GM21526 (cell line): ENCODE measurements at regions not wholly inside any gene's neighbourhood (a gene's known extent, or its start where the extent isn't known, plus 50 kb on each side); places are given as distances from the start of the nearest gene placed in this dataset.
"Not testable (repeated sequence)": the region's sequence is repeated elsewhere in the genome, so short reads cannot be mapped to it uniquely, and the experiment has no call there.

Experiments
- ATAC-seq: cut with Tn5 transposase; IDR thresholded peaks from one replicate; pipeline ENCODE4 v1.9.1; 2021; ENCODE audit warnings: moderate library complexity; ENCODE audit not compliant: unreplicated experiment, low FRiP score

DNA sequence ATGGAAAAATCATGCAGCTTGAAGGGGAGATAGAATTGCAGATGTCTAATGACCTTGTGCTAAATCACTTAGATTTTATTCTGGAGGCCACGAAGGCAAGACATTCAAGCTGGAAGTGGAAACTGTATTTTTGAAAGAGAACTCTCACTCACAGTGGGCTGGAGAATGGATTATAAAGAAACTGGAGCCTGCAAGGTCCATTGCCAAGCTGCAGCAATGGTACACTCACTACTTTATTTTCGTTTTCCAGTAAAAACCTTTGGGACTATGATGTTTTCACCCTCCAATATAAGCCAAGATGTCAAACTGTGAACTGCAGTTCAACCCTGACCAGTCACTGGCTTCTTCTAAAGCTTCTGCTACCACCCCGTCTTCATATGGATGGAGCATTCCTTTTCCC is 62.0 kb downstream of the SKIDA1 start:
- no peak for ATAC-seq

DNA sequence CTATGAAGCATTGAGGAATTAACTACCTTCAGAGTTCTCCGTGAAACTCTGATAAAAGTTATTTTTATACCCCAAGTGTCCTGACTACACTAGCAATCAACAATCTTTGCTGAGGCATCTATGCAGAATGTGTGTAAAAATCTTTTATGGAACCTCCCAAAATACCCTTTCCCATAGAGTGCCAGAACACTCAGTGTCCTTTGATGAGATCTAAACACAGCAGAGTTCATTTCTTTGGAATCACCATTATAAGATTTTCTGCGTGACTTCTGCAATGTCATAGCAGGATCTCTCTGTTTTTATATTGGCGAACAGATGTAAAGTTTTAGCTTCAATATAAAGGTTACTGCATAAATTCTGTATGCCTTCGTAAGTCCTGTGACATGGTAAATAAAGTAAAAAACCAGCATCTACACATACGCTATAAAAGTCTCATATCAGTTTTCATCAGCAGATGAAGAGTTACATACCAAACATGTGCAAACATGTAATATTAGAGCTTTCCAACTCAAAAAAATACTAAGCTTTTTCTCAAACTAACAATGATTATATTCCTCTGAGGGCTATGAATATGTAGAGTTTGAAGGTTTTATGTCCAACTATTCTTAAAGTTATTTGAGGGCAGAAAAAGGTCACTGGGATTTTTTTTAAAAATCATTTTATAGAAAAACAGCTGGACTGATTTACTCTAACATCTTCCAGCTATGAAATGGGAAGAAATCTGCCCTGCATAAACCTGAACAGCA is 67.2 kb downstream of the SKIDA1 start:
- ATAC-seq = no peak

DNA sequence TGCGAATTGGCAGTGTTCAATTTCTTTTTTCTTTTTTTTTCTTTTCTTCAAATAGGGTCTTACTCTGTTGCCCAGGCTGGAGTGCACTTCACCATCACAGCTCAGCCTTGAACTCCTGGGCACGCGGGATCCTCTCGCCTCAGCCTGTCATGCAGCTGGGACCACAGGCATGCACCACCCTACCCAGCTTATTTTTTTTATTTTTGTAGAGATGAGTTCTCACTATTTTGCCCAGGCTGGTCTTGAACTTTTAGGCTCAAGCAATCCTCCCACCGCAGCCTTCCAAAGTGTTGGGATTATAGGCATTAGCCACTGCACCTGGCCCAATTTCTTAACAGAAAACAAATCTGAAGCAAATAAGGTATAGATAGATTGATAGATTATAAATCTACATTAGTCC is 69.3 kb downstream of the SKIDA1 start:
- ATAC-seq = no peak

DNA sequence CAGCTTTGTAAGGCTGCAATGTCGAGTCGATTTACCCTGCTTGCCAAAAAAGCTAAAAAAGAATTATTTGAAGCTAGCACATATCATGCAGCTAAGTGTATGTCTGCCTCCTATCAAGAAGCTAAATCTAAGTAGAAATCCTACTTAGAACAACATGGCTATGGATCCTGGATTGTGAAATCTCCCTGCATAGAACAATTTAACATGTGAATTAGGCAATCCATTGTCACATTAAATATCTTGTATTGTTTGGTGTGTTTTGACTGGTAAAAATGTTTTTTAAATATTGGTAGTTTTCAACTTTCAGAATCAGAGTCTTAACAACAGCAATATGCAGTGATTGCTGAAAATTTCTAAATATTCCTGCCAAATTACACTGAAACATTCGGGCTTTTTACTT is 73.3 kb downstream of the SKIDA1 start:
- no peak for ATAC-seq

DNA sequence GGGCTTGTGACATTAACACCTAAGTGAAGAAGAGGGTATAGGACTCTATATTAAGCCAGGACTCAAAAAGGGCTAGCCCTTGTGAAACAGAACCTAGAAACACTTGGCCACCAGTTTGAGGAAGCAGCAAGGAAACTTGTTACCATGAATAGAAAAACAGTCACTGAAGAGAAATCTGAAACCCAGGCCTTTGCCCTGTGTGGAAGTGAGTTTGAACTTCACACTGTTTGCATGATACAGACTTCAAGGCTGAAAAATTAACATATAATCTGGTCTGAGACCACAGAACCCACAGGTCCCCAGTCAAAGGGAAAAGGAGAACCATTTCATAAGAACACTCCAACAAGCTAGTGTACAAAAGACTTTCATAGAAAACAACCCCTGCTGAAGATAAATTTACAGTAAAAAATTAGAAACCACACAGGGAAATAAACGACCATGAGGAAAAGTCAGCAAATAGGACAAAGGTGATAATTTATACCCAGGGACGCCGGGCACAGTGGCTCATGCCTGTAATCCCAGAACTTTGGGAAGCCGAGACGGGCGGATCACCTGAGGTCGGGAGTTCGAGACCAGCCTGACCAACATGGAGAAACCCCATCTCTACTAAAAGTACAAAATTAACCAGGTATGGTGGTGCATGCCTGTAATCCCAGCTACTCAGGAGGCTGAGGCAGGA is 76.1 kb downstream of the SKIDA1 start:
- ATAC-seq = peak; percentile 93

DNA sequence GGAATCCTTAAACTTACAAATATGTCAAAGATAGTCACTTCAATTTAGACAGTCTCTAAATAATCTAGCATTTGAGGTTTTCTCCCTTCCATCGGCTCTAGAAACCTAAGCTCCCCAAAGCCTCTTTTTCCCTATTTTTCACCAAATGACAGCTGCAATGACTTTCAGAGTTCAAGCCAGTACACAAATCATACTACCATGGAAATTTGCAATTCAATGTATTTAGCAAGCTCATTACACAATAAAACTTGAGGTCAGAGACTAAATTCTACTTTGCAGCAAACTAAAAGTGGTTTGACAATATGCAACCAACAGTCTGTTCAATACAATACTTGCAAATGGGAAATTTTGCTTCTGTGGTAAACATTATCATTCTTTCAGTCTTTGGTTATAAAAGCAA is 80.3 kb downstream of the SKIDA1 start:
- no peak for ATAC-seq

DNA sequence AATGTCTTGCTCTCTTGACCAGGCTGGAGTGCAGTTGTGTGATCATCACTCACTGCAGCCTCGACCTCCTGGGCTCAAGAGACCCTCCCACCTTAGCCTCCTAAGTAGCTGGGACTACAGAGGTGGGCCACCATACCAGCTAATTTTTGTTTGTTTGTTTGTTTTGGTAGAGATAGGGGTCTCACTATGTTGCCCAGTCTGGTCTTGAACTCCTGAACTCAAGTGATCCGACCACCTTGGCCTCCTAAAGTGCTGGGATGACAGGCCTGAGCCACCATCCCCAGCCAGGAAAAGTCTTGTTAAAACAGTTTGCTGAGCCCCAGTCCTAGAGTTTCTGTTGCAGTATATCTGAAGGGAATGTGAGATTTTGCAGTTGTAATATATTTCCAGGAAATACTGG is 83.9 kb downstream of the SKIDA1 start:
- ATAC-seq = no peak

DNA sequence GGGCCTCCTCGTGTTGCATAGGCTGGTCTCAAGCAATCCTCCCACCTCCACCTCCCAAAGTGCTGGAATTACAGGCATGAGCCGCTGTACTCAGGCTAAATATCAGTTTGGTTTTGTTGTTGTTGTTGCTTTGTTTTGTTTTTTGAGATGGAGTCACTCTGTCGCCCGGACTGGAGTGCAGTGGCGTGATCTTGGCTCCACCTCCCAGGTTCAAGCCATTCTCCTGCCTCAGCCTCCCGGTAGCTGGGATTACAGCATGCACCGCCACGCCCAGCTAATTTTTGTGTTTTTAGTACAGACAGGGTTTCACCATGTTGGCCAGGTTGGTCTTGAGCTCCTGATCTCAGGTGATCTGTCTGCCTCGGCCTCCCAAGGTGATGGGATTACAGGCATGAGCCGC is 86.6 kb downstream of the SKIDA1 start:
- not testable (repeated sequence) for ATAC-seq

DNA sequence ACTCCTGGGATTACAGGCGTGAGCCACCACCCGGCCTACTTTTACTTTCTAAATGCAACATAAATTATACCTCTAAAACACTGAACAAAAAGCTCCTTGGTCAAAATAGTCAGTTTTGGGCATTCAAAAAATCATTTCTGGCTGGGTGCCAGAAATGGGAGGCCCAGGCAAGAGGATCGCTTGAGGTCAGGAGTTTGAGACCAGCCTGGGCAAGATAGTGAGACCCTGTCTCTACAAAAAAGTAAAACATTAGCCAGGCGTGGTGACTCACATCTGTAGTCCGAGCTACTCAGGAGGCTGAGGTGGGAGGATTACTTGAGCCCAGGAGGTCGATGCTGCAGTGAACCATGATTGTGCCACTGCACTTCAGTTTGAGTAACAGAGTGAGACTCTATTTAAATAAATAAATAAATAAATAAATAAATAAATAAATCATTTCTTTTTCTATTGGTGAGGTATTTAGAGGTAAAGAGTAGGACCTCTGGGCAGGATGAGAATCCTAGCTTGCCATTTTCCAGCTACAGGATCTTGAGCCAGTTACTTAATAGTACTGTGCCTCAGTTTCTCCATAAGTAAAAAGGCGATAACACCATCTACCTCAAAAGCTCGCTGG is 87.6 kb downstream of the SKIDA1 start:
- no peak for ATAC-seq

DNA sequence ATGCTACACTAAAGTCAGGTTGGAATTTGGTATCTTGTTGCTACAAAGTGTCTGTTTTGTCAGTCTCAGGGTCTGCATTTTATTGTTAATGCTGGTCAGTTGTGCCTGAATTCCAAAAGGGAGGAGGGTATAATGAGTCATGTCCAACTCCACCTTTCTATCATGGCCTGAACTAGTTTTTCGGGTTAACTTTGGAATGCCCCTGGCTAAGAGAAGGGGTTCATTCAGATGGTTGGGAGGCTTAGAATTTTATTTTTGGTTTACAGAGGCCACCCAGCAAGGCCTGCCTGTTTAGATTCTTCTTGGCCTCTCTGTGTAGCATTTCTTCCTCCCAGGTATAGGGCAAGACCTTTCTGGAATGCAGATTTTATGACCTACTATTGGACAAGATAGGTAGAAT is 93.2 kb downstream of the SKIDA1 start:
- no peak for ATAC-seq

DNA sequence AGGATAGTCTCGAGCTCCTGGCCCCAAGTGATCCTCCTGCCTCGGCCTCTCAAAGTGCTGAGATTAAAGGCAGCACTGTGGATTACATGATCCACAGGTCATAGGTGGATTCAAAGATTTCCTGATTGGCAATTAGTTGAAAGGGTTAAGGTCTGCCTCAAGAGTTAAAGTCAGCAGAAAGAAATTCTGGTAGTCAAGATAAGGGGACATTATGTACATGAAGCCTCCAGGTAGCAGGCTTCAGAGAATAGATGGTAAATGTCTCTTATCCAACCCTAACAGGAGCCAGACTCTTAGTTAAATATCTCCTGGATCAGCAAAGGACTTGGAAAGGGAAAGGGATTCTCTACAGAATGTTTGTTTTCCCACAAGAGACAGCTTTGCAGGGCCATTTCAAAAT is 93.7 kb downstream of the SKIDA1 start:
- ATAC-seq = no peak

DNA sequence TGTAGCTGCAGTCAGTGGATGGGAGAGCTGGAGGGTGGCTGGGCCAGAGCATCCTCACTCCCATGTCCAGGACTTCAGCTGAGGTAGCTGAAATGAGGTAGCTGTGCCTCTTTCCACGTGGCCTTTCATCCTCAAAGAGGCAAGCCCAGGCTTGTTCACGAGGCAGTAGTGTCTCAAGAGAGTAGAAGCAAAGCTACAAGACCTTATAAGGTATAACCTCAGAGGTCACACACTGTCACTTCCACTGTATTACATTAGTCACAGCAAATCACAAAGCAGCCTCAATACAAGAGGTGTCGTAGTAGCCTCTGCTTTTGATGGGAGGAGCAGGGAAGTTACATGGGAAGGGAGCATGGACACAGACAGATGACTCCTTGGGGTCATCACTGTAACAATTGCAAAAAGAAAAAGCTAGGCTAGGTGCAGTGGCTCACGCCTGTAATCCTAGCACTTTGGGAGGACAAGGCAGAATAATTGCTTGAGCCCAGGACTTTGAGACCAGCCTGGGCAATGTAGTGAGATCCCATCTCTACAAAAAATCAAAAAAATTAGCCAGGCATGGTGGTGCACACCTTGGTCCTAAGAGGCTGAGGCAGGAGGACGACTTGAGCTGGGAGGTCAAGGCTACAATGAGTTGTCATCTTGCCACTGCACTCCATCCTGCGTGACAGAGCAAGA is 97.5 kb downstream of the SKIDA1 start:
- no peak for ATAC-seq

DNA sequence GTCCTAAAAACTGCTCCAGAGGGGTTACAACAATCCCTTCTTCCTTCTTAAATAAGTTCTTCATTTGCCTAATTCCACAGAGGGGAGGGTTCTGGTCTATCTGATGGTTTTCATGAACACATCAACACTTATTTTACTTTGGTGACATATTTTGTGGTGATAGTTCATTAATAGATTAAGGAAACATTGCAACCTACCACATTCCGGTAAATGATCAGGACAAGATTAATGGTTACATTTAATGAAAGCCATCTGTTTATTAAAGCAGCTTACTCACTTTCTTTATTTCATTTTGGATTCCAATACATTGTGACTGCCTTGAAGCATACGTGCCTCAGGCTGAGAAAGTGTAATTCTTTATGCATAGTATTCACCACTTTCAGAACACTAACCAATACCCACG is 101.0 kb downstream of the SKIDA1 start:
- ATAC-seq = no peak

DNA sequence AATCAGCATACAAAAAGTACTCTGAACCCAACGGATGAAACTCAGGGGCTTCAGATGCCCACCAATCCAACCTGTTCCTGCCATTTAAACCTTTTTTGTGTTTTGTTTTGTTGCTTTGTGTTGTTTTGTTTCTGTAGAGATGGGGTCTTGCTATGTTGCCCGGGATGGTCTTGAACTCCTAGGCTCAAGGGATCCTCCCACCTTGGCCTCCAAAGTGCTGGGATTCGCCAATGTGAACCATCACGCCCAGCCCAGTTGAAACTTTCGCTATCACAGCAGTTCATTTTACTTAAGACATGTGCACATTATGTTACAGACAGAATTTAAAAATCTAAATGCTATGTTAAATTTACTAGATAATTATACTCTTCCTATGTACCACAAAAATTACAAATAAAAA is 101.6 kb downstream of the SKIDA1 start:
- ATAC-seq = no peak

DNA sequence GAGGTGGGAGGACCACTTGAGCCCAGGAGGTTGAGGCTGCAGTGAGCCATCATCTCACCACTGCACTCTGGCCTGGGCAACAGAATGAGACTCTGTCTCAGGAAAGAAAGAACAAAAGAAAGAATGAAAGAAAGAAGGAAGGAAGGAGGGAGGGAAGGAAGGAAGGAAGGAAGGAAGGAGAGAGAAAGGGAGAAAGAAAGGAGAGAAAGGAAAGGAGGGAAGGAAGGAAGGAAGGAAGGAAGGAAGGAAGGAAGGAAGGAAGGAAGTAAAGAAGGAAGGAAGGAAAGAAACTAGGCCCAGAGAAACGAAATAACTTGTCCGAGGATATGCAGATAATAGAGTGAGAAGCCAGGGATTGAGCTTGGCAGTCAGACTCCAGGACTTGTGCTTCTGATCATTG is 102.1 kb downstream of the SKIDA1 start:
- no peak for ATAC-seq

DNA sequence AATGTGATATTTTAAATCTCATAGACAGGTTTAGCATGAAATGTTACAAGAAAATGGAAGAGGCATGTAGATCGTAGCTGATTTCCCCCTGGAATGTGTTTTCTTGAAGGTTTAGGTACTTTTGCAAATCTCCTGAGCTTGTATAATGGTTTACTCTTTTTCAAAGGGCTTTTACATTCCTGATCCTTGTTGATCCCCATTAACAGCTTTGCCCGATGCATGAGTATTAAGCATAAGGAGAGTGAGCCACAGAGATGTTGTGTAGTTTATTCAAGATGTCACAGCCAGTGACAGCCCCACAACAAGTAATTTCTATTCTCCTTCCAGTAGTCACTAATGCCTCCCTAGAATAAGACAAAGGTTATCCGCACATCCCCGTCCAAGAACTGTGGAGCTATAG is 103.7 kb downstream of the SKIDA1 start:
- ATAC-seq = no peak

DNA sequence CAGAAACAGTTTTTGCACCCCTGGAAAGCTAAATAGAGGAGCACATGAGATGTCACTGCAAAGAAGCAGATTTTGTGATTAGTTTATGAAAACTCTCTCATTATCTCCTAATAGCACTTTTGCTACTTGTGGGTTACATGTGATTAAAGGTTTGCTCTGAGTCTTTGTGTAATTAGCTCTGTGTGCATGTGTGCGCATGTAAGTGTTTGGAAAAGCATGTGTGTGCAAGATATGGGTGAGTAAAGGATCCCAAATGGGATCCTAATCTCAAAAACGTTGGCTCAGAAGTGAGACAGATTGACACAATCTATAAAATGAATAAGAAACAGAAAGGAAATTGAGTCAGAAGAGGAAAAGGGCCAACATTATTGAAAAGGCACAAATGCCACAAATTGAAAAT is 104.5 kb downstream of the SKIDA1 start:
- no peak for ATAC-seq

DNA sequence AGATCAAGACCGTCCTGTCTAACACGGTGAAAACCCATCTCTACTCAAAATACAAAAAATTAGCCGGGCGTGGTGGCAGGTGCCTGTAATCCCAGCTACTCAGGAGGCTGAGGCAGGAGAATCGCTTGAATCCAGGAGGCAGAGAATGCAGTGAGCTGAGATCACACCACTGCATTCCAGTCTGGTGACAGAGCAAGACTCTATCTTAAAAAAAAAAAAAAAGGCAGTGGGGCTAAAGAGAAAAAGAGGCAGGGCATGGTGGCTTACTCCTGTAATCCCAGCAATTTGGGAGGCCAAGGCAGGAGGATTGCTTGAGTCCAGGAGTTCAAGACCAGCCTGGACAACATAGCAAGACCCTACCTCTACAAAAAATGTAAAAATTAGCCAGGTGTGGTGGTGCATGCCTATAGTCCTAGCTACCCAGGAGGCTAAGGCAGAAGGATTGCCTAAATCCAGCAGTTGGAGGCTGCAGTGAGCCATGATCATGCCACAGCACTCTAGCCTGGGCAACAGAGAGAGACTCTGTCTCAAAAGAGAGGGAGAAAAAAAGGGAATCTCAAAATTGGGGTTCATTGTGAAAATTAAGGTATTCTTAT is 106.4 kb downstream of the SKIDA1 start:
- ATAC-seq = not testable (repeated sequence)

DNA sequence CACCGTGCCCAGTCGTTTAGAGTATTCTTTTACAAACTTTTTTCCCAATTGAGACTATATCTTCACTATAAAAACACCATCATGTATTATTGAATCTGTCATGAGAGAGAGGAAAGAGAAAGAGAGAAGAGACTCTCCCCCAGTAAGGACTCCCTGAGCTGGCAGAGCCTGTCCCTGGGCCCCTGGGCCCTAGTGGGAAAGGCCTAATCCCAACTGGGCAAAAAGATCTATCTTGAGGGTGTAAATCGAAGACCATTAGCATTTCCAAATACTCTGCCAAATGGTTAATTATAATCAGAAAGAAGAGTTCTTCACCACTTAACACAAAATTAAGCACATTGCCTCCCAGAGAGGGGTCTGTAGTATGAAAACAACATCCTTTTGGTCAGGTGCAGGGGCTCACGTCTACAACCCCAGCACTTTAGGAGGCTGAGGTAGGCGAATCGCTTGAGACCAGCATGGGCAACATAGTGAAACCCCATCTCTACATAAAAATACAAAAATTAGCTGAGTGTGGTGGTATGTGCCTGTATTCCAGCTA is 108.2 kb downstream of the SKIDA1 start:
- no peak for ATAC-seq

DNA sequence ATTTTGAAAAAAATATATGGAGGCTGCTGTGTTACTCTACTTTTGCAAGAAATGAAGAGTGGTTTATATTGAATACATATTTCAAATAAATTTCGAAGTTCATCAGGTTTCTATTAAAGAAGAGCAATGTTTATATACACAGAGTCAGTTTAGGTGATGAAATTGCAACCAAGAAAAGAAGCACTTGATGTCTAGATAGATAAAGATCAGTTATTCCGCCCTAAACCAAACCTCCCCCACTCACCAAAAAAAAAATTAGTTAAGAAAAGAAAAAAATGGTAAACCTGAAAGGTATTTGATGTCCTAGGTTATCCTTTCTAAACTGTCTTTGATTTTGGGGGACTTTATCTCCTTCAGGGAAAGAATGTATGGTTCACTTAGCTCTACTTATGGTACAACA is 111.8 kb downstream of the SKIDA1 start:
- ATAC-seq = no peak

DNA sequence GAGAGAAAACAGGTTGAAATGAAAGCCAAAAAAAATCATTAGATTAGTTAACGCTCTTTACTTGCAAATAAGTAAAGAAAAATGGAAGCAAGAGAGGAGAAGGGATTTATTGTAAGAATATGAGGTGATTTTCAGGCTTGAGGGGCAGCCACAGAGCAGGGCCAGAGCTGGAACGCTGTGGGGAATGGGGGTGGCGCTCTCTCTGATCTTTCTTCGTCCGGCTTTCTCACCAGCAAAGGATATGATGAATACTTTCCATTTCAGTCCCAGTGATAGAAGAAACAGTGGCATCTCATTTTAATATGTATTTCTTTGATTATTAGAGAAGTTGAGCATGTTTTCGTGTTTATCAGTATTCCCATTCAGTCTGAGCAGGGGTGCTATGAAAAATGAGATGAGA is 112.2 kb downstream of the SKIDA1 start:
- ATAC-seq = no peak
